ENCODE measurements at regions not wholly inside any gene's neighbourhood (a gene's known extent, or its start where the extent isn't known, plus 50 kb on each side); places are given as distances from the start of the nearest gene placed in this dataset.

DNA sequence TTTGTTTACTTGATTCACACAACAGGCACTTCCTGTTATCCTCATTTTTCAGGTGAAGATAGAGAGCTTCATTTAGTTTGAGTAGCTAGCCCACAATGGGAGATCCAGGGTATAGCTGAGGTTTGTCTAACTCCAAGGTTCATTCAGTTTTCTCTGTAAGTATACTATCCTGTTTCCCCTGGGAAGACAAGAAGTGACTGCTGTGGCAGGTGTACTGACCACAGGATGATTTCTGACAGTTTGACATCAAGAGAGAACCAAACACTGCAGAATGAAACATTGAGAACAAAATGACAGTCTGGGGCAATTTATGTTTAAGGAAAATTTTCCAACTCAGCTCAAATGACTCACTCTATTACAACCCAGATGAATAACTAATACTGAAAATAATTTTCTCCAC is 958.0 kb downstream of the STPG2 start:
- TF ChIP-seq, protein P1, sequence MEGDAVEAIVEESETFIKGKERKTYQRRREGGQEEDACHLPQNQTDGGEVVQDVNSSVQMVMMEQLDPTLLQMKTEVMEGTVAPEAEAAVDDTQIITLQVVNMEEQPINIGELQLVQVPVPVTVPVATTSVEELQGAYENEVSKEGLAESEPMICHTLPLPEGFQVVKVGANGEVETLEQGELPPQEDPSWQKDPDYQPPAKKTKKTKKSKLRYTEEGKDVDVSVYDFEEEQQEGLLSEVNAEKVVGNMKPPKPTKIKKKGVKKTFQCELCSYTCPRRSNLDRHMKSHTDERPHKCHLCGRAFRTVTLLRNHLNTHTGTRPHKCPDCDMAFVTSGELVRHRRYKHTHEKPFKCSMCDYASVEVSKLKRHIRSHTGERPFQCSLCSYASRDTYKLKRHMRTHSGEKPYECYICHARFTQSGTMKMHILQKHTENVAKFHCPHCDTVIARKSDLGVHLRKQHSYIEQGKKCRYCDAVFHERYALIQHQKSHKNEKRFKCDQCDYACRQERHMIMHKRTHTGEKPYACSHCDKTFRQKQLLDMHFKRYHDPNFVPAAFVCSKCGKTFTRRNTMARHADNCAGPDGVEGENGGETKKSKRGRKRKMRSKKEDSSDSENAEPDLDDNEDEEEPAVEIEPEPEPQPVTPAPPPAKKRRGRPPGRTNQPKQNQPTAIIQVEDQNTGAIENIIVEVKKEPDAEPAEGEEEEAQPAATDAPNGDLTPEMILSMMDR (IDR thresholded peaks at IDR 0.05), result no peak
- no peak for TF ChIP-seq EZH2 (IDR thresholded peaks at IDR 0.05; ENCODE audit: borderline replicate concordance, insufficient read depth, low read depth, low read length, poor library complexity, severe bottlenecking)
